K562 (cell line): ENCODE measurements at regions not wholly inside any gene's neighbourhood (a gene's known extent, or its start where the extent isn't known, plus 50 kb on each side); places are given as distances from the start of the nearest gene placed in this dataset.

Source experiments
- ATAC-seq: fragments of 200-7000 bp; cut with Tn5 transposase; 3 replicates; pipeline ENCODE4 v1.9.1; 2020; ENCODE audit warnings: moderate library complexity
- BruUV-seq: library from RNA; stranded (reverse); fragments of 400-500 nt; replicated peaks from 2 replicates; lab custom pipeline; 2021; lab: Mats Ljungman, UMichigan
- CTCF ChIA-PET: fragments of 300-600 bp; formaldehyde crosslinking; extraction: SDS; loops from one replicate; lab custom pipeline; 2021; ENCODE audit warnings: low intra/inter-chr PET ratio; lab: Yijun Ruan, JAX
- POLR2A ChIA-PET: fragments of 300-600, 350-650 bp; sonication (Branson Sonifier 250); formaldehyde crosslinking; extraction: SDS; loops from one replicate; lab custom pipeline; 2021; ENCODE audit warnings: antibody characterized with exemption, inconsistent platforms; lab: Yijun Ruan, JAX
- DNase-seq, 4 experiments: peaks; one replicate each; pipeline versions ENCODE4 v3.0.0 to v3.0.0-alpha.2; 2011 to 2018; ENCODE audit warnings: low spot score in 3 of 4, mixed read lengths in 3 of 4; ENCODE audit errors: extremely low read depth in 1 of 4
- FAIRE-seq: peaks from 2 replicates; lab custom pipeline; 2011; peaks lifted over from hg19 to GRCh38; lab: Jason Lieb, UNC
- H2AFZ ChIP-seq: 2 replicates; pipeline ENCODE4 v1.6.0; 2011; ENCODE audit warnings: low read depth, low read length, control low read depth, inconsistent platforms
- H3K27ac ChIP-seq: fragments of 200-600 bp; 3 replicates; pipeline ENCODE4 v1.8.0; 2011; ENCODE audit warnings: low read depth, mild to moderate bottlenecking, control low read depth, inconsistent platforms, low read length, moderate library complexity, mixed read lengths; ENCODE audit errors: extremely low read depth
- H3K27me3 ChIP-seq, 2 experiments: fragments of 300-600 bp in 1 of 2; 2 replicates in 1 of 2; 3 replicates in 1 of 2; pipeline versions ENCODE4 v1.6.0 to v1.8.0; 2011; ENCODE audit warnings: inconsistent platforms in 2 of 2, low read length in 2 of 2, mild to moderate bottlenecking in 1 of 2, mixed read lengths in 1 of 2, moderate library complexity in 1 of 2; ENCODE audit not compliant: control insufficient read depth in 2 of 2, insufficient read depth in 2 of 2
- H3K36me3 ChIP-seq: fragments of 300-600 bp; 3 replicates; pipeline ENCODE4 v1.8.0; 2011; ENCODE audit warnings: mild to moderate bottlenecking, low read length, inconsistent platforms; ENCODE audit not compliant: control insufficient read depth, insufficient read depth
- H3K4me1 ChIP-seq, 2 experiments: fragments of 200-600 bp in 1 of 2; replicated peaks in 1 of 2; 2 replicates in 1 of 2; 3 replicates in 1 of 2; pipeline versions ENCODE4 v1.5.1 to v1.8.0; 2011; ENCODE audit warnings: inconsistent platforms in 2 of 2, low read length in 2 of 2, mild to moderate bottlenecking in 1 of 2, mixed read lengths in 1 of 2, moderate library complexity in 1 of 2; ENCODE audit not compliant: control insufficient read depth in 2 of 2, insufficient read depth in 2 of 2
- H3K4me2 ChIP-seq: 2 replicates; pipeline ENCODE4 v1.6.1; 2011; ENCODE audit warnings: low read length, control low read depth, inconsistent platforms, mixed read lengths; ENCODE audit not compliant: insufficient read depth
- H3K4me3 ChIP-seq: fragments of 200-600 bp; sonication (generic), shearing (Covaris generic); 2 replicates; pipeline ENCODE4 v1.5.1; 2016; ENCODE audit warnings: control low read depth, inconsistent platforms
- H3K79me2 ChIP-seq: fragments of 200-600 bp; 3 replicates; pipeline ENCODE4 v1.8.0; 2011; ENCODE audit warnings: low read length, inconsistent platforms; ENCODE audit not compliant: control insufficient read depth, insufficient read depth
- H3K9ac ChIP-seq, 2 experiments: 2 replicates each; pipeline versions ENCODE4 v1.6.0 to v1.6.1; 2011; ENCODE audit warnings: low read depth in 2 of 2, low read length in 2 of 2, control low read depth in 1 of 2, inconsistent platforms in 1 of 2, mild to moderate bottlenecking in 1 of 2, mixed read lengths in 1 of 2; ENCODE audit not compliant: insufficient read depth in 1 of 2
- H3K9me1 ChIP-seq: one replicate; pipeline ENCODE4 v1.6.0; 2011; ENCODE audit warnings: inconsistent platforms, mild to moderate bottlenecking, low read length, moderate library complexity; ENCODE audit not compliant: control insufficient read depth, insufficient read depth
- H3K9me3 ChIP-seq: replicated peaks from 2 replicates; pipeline ENCODE4 v1.5.1; 2011; ENCODE audit warnings: low read depth, low read length, inconsistent platforms; ENCODE audit not compliant: control insufficient read depth, insufficient read depth
- H4K20me1 ChIP-seq: replicated peaks from 2 replicates; pipeline ENCODE4 v1.6.1; 2011; ENCODE audit warnings: low read length, inconsistent platforms, mixed read lengths; ENCODE audit not compliant: control insufficient read depth, insufficient read depth
- ARID2 ChIP-seq: fragments of 450-650 bp; IDR thresholded peaks from 2 replicates; pipeline ENCODE4 v1.6.1; 2017; ENCODE audit warnings: antibody characterized with exemption, mild to moderate bottlenecking
- CBX8 ChIP-seq: fragments of 200-600 bp; sonication (generic); IDR thresholded peaks from 2 replicates; pipeline ENCODE4 v1.6.1; 2012; ENCODE audit warnings: borderline replicate concordance, mixed run types, low read depth, mild to moderate bottlenecking, moderate library complexity, mixed read lengths, low read length, control low read depth, inconsistent platforms; ENCODE audit not compliant: poor library complexity, severe bottlenecking; ENCODE audit errors: extremely low read depth
- EWSR1 ChIP-seq: fragments of 450-650 bp; IDR thresholded peaks from 2 replicates; pipeline ENCODE4 v1.6.1; 2018; ENCODE audit warnings: borderline replicate concordance, mild to moderate bottlenecking, low read depth, moderate library complexity; ENCODE audit not compliant: partially characterized antibody
- MBD1 ChIP-seq: fragments of 250-450 bp; sonication (Bioruptor Pico); IDR thresholded peaks from 2 replicates; pipeline ENCODE4 v1.8.0; 2022; ENCODE audit warnings: inconsistent platforms
- MYNN ChIP-seq, 2 experiments: sonication (generic); formaldehyde crosslinking in 1 of 2; IDR thresholded peaks; 2 replicates each; pipeline versions ENCODE4 v1.5.0 to v1.6.1; 2016 to 2020; ENCODE audit warnings: antibody characterized with exemption in 1 of 2, missing genetic modification reagents in 1 of 2
- PBX2 ChIP-seq, 2 experiments: IDR thresholded peaks in 1 of 2; conservative IDR thresholded peaks in 1 of 2; 2 replicates each; pipeline ENCODE4 v1.6.1; 2016; ENCODE audit warnings: low read depth in 2 of 2, mild to moderate bottlenecking in 1 of 2, missing compliant biosample characterization in 1 of 2, missing genetic modification characterization in 1 of 2, moderate library complexity in 1 of 2
- SAFB ChIP-seq: fragments of 200-400 bp; formaldehyde crosslinking; IDR thresholded peaks from 2 replicates; pipeline ENCODE4 v1.6.1; 2017; ENCODE audit warnings: low read depth, low read length, borderline replicate concordance
- SMARCC2 ChIP-seq: fragments of 450-650 bp; IDR thresholded peaks from 2 replicates; pipeline ENCODE4 v1.6.1; 2017; ENCODE audit warnings: antibody characterized with exemption, moderate library complexity, mild to moderate bottlenecking, low read depth
- TCFL5 ChIP-seq: fragments of 250-450 bp; sonication (Bioruptor Pico); conservative IDR thresholded peaks from 2 replicates; pipeline ENCODE4 v1.6.1; 2021; ENCODE audit warnings: mild to moderate bottlenecking, moderate library complexity, matching md5 sums
- TFAP4 ChIP-seq: sonication (generic); formaldehyde crosslinking; IDR thresholded peaks from 2 replicates; pipeline ENCODE4 v1.8.0; 2022; ENCODE audit warnings: missing genetic modification reagents, mild to moderate bottlenecking, moderate library complexity, borderline replicate concordance
- ZKSCAN1 ChIP-seq: fragments of 150-350 bp; IDR thresholded peaks from 2 replicates; pipeline ENCODE4 v1.6.1; 2016; ENCODE audit warnings: low read depth, low read length
- ZNF184 ChIP-seq: sonication (generic); formaldehyde crosslinking; IDR thresholded peaks from 2 replicates; pipeline ENCODE4 v1.5.0; 2020; ENCODE audit warnings: missing genetic modification reagents
- ZNF324 ChIP-seq: fragments of 250-450 bp; sonication (Bioruptor Pico); IDR thresholded peaks from 2 replicates; pipeline ENCODE4 v1.4.0; 2020; ENCODE audit warnings: mild to moderate bottlenecking
- ZNF561 ChIP-seq: fragments of 450-650 bp; formaldehyde crosslinking; conservative IDR thresholded peaks from 2 replicates; pipeline ENCODE4 v1.4.0; 2020; ENCODE audit warnings: mild to moderate bottlenecking, moderate library complexity
- ZNF707 ChIP-seq: fragments of 250-450 bp; sonication (Bioruptor Pico); conservative IDR thresholded peaks from 2 replicates; pipeline ENCODE4 v1.8.0; 2022; ENCODE audit warnings: inconsistent platforms, mild to moderate bottlenecking, moderate library complexity
- WGBS: fragments of 100-300 bp; shearing (Covaris generic); methylation state at CpG from one replicate; pipeline ENCODE4 v1.1.6; 2016; ENCODE audit warnings: low coverage, mixed read lengths; ENCODE audit not compliant: insufficient coverage; ENCODE audit errors: missing lambda C conversion rate; 5-methylcytosine and 5-hydroxymethylcytosine counted together
- in situ Hi-C: fragments of 300-500 bp; cut with MboI; formaldehyde crosslinking; loops from 4 replicates; pipeline ENCODE4 v1.15.0; 2018; ENCODE audit warnings: inconsistent platforms, mixed read lengths
- intact Hi-C: fragments of 100-400 bp; cut with micrococcal nuclease; formaldehyde crosslinking; loops from 2 replicates; pipeline ENCODE4 v1.14.2; 2022

- TF ChIP-seq MBD1 (CRISPR knock-in tag) (no peak), ZKSCAN1 (no peak), MYNN (IDR thresholded peaks at IDR 0.05) (no peak), MYNN (CRISPR knock-in tag; IDR thresholded peaks at IDR 0.05) (no peak), SMARCC2 (no peak), EWSR1 (no peak), SAFB (no peak), TFAP4 (CRISPR knock-in tag) (no peak), ZNF184 (CRISPR knock-in tag) (no peak)
These were observed 651.1 kb downstream of the SORCS1 start (continued) for GRCh38 chr10:106513352-106513771.

- Histone ChIP-seq H3K4me1 (no peaks in the 10 kb centered on the region), H3K27me3 (no peaks in the 10 kb centered on the region), H3K4me2 (no peak overlapping the region), H3K36me3 (no peaks in the 10 kb centered on the region), H4K20me1 (no peaks in the 10 kb centered on the region), H3K9me3 (no peaks in the 10 kb centered on the region), H3K9ac (no peak overlapping the region), H3K9me1 (no peaks in the 10 kb centered on the region), H3K4me3 (no peak overlapping the region), H2AFZ (no peak overlapping the region), H3K27ac (no peak overlapping the region), H3K79me2 (no peaks in the 10 kb centered on the region)
- ChIA-PET CTCF (no interaction called here), POLR2A (no interaction called here)
- no TSS peak for BruUV-seq
- FAIRE-seq: no peak
- intact Hi-C loops (no loop called here), in situ Hi-C loops (no loop called here)
- no peak for DNase-seq
- WGBS: 0% methylated on average over 3 of the region's 3 CpGs
- no peak for ATAC-seq
- TF ChIP-seq CBX8: no peak
- TF ChIP-seq ZNF707 (CRISPR knock-in tag): no peak
- no peak for TF ChIP-seq TCFL5 (CRISPR knock-in tag)
- no peak for TF ChIP-seq PBX2 (CRISPR knock-in tag; IDR thresholded peaks at IDR 0.05; ENCODE audit: low read depth)
- no peak for TF ChIP-seq PBX2 (tag; conservative IDR thresholded peaks at IDR 0.05; ENCODE audit: low read depth)
- TF ChIP-seq ARID2: no peak
- no peak for TF ChIP-seq ZNF561 (CRISPR knock-in tag)
- TF ChIP-seq ZNF324 (CRISPR knock-in tag): no peak
These were observed 652.6 kb downstream of the SORCS1 start for GRCh38 chr10:106511917-106512316.
